GM23338 (cell line): ENCODE measurements at regions not wholly inside any gene's neighbourhood (a gene's known extent, or its start where the extent isn't known, plus 50 kb on each side); places are given as distances from the start of the nearest gene placed in this dataset.

Source experiments
- ATAC-seq: fragments of 200-7000 bp; cut with Tn5 transposase; 3 replicates; pipeline ENCODE4 v1.9.1; 2020
- DNase-seq: peaks from one replicate; pipeline ENCODE4 v3.0.0-alpha.2; 2015; ENCODE audit warnings: low spot score
- H2AFZ ChIP-seq: fragments of 200-600 bp; sonication (generic); 2 replicates; pipeline ENCODE4 v1.8.0; 2016; ENCODE audit warnings: antibody characterized with exemption, mild to moderate bottlenecking, moderate library complexity
- H3F3A ChIP-seq: fragments of 200-600 bp; sonication (generic); replicated peaks from 2 replicates; pipeline ENCODE4 v1.8.0; 2017; ENCODE audit warnings: antibody characterized with exemption, mixed run types, low read depth
- H3K27ac ChIP-seq: fragments of 200-600 bp; sonication (generic); 2 replicates; pipeline ENCODE4 v1.6.1; 2016; ENCODE audit warnings: low read depth
- H3K27me3 ChIP-seq: fragments of 200-600 bp; sonication (generic); 2 replicates; pipeline ENCODE4 v1.8.0; 2016; ENCODE audit warnings: mild to moderate bottlenecking, mixed run types, moderate library complexity; ENCODE audit not compliant: insufficient read depth
- H3K36me3 ChIP-seq: fragments of 200-600 bp; sonication (generic); 2 replicates; pipeline ENCODE4 v1.8.0; 2016; ENCODE audit warnings: mild to moderate bottlenecking; ENCODE audit not compliant: insufficient read depth
- H3K4me1 ChIP-seq: fragments of 200-600 bp; sonication (generic); 2 replicates; pipeline ENCODE4 v1.8.0; 2016; ENCODE audit warnings: mild to moderate bottlenecking, moderate library complexity; ENCODE audit not compliant: insufficient read depth
- H3K4me2 ChIP-seq: fragments of 200-600 bp; sonication (generic); 2 replicates; pipeline ENCODE4 v1.7.1; 2017; ENCODE audit warnings: mixed run types
- H3K4me3 ChIP-seq: fragments of 200-600 bp; sonication (generic); 2 replicates; pipeline ENCODE4 v1.6.1; 2016; ENCODE audit warnings: mixed run types
- H3K79me2 ChIP-seq: fragments of 200-600 bp; sonication (generic); replicated peaks from 2 replicates; pipeline ENCODE4 v1.8.0; 2017; ENCODE audit warnings: mild to moderate bottlenecking; ENCODE audit not compliant: insufficient read depth
- H3K9me2 ChIP-seq: fragments of 200-600 bp; sonication (generic); 2 replicates; pipeline ENCODE4 v1.8.0; 2017; ENCODE audit not compliant: insufficient read depth
- H4K20me1 ChIP-seq: fragments of 200-600 bp; sonication (generic); replicated peaks from 2 replicates; pipeline ENCODE4 v1.8.0; 2017; ENCODE audit warnings: mild to moderate bottlenecking; ENCODE audit not compliant: insufficient read depth
- H3K27ac Mint-ChIP-seq: 2 replicates; pipeline ENCODE4 v1.8.0; 2020; ENCODE audit warnings: inconsistent platforms, mild to moderate bottlenecking, moderate library complexity, mixed read lengths
- H3K27me3 Mint-ChIP-seq: 3 replicates; pipeline ENCODE4 v1.8.0; 2022; ENCODE audit warnings: low read depth, mild to moderate bottlenecking, moderate library complexity, mixed read lengths, inconsistent platforms; ENCODE audit not compliant: insufficient read depth, poor library complexity
- H3K36me3 Mint-ChIP-seq: 3 replicates; pipeline ENCODE4 v1.8.0; 2021; ENCODE audit warnings: low read depth, mild to moderate bottlenecking, inconsistent platforms, moderate library complexity, mixed read lengths
- H3K4me1 Mint-ChIP-seq: 3 replicates; pipeline ENCODE4 v1.8.0; 2020; ENCODE audit warnings: mild to moderate bottlenecking, inconsistent platforms, mixed read lengths
- H3K4me3 Mint-ChIP-seq: 3 replicates; pipeline ENCODE4 v1.8.0; 2021; ENCODE audit warnings: moderate library complexity, mild to moderate bottlenecking, inconsistent platforms, mixed read lengths
- H3K9me3 Mint-ChIP-seq: 3 replicates; pipeline ENCODE4 v1.8.0; 2020; ENCODE audit warnings: moderate library complexity, mild to moderate bottlenecking, inconsistent platforms, mixed read lengths
- CREB1 ChIP-seq: fragments of 250-450 bp; sonication (Bioruptor Pico); IDR thresholded peaks from 2 replicates; pipeline ENCODE4 v1.5.0; 2020; ENCODE audit warnings: low read depth, mild to moderate bottlenecking, moderate library complexity
- ETS1 ChIP-seq: IDR thresholded peaks from 2 replicates; pipeline ENCODE4 v1.6.1; 2016; ENCODE audit warnings: antibody characterized with exemption
- EZH2 ChIP-seq: fragments of 200-600 bp; sonication (generic); IDR thresholded peaks from one replicate; pipeline ENCODE4 v1.8.0; 2017; ENCODE audit warnings: antibody characterized with exemption, mild to moderate bottlenecking, low read depth; ENCODE audit not compliant: unreplicated experiment
- EZH2phosphoT487 ChIP-seq: fragments of 200-600 bp; sonication (generic); IDR thresholded peaks from one replicate; pipeline ENCODE4 v1.8.1; 2018; ENCODE audit warnings: antibody characterized with exemption; ENCODE audit not compliant: unreplicated experiment
- JUNB ChIP-seq: IDR thresholded peaks from one replicate; pipeline ENCODE4 v1.6.1; 2016; ENCODE audit warnings: antibody characterized with exemption; ENCODE audit not compliant: unreplicated experiment
- NANOG ChIP-seq: IDR thresholded peaks from 2 replicates; pipeline ENCODE4 v1.6.1; 2016; ENCODE audit warnings: antibody characterized with exemption, borderline replicate concordance
- POLR2AphosphoS5 ChIP-seq: IDR thresholded peaks from 2 replicates; pipeline ENCODE4 v1.6.1; 2016; ENCODE audit warnings: antibody characterized with exemption, low read depth
- REST ChIP-seq: IDR thresholded peaks from one replicate; pipeline ENCODE4 v1.6.1; 2018; ENCODE audit warnings: antibody characterized with exemption; ENCODE audit not compliant: unreplicated experiment
- STAT1 ChIP-seq: IDR thresholded peaks from one replicate; pipeline ENCODE4 v1.6.1; 2016; ENCODE audit warnings: antibody characterized with exemption; ENCODE audit not compliant: unreplicated experiment
- ZNF114 ChIP-seq: fragments of 250-450 bp; sonication (Bioruptor Pico); IDR thresholded peaks from 2 replicates; pipeline ENCODE4 v1.5.0; 2020; ENCODE audit warnings: mild to moderate bottlenecking, moderate library complexity
- ZNF331 ChIP-seq: fragments of 250-450 bp; sonication (Bioruptor Pico); IDR thresholded peaks from 2 replicates; pipeline ENCODE4 v1.5.0; 2020; ENCODE audit warnings: low read depth, mild to moderate bottlenecking, moderate library complexity
- TF ChIP-seq, protein P1 (sequence below), 2 experiments: fragments of 200-600 bp in 1 of 2; sonication (generic) in 1 of 2; conservative IDR thresholded peaks; 2 replicates each; pipeline versions ENCODE4 v1.5.1 to v1.6.1; 2016 to 2017; ENCODE audit warnings: antibody characterized with exemption in 2 of 2, low read depth in 2 of 2, mild to moderate bottlenecking in 2 of 2, moderate library complexity in 1 of 2
- TF ChIP-seq, protein P2 (sequence below): fragments of 250-450 bp; sonication (Bioruptor Pico); IDR thresholded peaks from 2 replicates; pipeline ENCODE4 v1.5.0; 2020; ENCODE audit warnings: mild to moderate bottlenecking, moderate library complexity

GRCh38 chr4:45370408-45370807 is 644.1 kb upstream of the GNPDA2 start:
- DNase-seq (no peak), ATAC-seq (no peak)
- no peaks in the 10 kb centered on the region for H3K27me3 ChIP-seq
- no peaks in the 10 kb centered on the region for H3K79me2 ChIP-seq
- no peak overlapping the region for H3K27ac ChIP-seq
- H4K20me1 ChIP-seq, result no peaks in the 10 kb centered on the region
- H3K4me1 ChIP-seq, result no peaks in the 10 kb centered on the region
- no peak overlapping the region for H3K4me3 ChIP-seq
- peaks cover 55% of the 10 kb centered on the region for H3K9me3 Mint-ChIP-seq
- TF ChIP-seq ZNF331, result no peak
- no peak for TF ChIP-seq POLR2AphosphoS5
- TF ChIP-seq, protein P1, sequence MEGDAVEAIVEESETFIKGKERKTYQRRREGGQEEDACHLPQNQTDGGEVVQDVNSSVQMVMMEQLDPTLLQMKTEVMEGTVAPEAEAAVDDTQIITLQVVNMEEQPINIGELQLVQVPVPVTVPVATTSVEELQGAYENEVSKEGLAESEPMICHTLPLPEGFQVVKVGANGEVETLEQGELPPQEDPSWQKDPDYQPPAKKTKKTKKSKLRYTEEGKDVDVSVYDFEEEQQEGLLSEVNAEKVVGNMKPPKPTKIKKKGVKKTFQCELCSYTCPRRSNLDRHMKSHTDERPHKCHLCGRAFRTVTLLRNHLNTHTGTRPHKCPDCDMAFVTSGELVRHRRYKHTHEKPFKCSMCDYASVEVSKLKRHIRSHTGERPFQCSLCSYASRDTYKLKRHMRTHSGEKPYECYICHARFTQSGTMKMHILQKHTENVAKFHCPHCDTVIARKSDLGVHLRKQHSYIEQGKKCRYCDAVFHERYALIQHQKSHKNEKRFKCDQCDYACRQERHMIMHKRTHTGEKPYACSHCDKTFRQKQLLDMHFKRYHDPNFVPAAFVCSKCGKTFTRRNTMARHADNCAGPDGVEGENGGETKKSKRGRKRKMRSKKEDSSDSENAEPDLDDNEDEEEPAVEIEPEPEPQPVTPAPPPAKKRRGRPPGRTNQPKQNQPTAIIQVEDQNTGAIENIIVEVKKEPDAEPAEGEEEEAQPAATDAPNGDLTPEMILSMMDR (conservative IDR thresholded peaks at IDR 0.05; ENCODE audit: low read depth in 2 of 2), result no peak
- no peak for TF ChIP-seq NANOG
- no peak for TF ChIP-seq JUNB
- no peak for TF ChIP-seq EZH2phosphoT487
- no peak for TF ChIP-seq ZNF114
- TF ChIP-seq REST, result no peak
- TF ChIP-seq EZH2, result no peak
- TF ChIP-seq ETS1, result no peak
- TF ChIP-seq, protein P2, sequence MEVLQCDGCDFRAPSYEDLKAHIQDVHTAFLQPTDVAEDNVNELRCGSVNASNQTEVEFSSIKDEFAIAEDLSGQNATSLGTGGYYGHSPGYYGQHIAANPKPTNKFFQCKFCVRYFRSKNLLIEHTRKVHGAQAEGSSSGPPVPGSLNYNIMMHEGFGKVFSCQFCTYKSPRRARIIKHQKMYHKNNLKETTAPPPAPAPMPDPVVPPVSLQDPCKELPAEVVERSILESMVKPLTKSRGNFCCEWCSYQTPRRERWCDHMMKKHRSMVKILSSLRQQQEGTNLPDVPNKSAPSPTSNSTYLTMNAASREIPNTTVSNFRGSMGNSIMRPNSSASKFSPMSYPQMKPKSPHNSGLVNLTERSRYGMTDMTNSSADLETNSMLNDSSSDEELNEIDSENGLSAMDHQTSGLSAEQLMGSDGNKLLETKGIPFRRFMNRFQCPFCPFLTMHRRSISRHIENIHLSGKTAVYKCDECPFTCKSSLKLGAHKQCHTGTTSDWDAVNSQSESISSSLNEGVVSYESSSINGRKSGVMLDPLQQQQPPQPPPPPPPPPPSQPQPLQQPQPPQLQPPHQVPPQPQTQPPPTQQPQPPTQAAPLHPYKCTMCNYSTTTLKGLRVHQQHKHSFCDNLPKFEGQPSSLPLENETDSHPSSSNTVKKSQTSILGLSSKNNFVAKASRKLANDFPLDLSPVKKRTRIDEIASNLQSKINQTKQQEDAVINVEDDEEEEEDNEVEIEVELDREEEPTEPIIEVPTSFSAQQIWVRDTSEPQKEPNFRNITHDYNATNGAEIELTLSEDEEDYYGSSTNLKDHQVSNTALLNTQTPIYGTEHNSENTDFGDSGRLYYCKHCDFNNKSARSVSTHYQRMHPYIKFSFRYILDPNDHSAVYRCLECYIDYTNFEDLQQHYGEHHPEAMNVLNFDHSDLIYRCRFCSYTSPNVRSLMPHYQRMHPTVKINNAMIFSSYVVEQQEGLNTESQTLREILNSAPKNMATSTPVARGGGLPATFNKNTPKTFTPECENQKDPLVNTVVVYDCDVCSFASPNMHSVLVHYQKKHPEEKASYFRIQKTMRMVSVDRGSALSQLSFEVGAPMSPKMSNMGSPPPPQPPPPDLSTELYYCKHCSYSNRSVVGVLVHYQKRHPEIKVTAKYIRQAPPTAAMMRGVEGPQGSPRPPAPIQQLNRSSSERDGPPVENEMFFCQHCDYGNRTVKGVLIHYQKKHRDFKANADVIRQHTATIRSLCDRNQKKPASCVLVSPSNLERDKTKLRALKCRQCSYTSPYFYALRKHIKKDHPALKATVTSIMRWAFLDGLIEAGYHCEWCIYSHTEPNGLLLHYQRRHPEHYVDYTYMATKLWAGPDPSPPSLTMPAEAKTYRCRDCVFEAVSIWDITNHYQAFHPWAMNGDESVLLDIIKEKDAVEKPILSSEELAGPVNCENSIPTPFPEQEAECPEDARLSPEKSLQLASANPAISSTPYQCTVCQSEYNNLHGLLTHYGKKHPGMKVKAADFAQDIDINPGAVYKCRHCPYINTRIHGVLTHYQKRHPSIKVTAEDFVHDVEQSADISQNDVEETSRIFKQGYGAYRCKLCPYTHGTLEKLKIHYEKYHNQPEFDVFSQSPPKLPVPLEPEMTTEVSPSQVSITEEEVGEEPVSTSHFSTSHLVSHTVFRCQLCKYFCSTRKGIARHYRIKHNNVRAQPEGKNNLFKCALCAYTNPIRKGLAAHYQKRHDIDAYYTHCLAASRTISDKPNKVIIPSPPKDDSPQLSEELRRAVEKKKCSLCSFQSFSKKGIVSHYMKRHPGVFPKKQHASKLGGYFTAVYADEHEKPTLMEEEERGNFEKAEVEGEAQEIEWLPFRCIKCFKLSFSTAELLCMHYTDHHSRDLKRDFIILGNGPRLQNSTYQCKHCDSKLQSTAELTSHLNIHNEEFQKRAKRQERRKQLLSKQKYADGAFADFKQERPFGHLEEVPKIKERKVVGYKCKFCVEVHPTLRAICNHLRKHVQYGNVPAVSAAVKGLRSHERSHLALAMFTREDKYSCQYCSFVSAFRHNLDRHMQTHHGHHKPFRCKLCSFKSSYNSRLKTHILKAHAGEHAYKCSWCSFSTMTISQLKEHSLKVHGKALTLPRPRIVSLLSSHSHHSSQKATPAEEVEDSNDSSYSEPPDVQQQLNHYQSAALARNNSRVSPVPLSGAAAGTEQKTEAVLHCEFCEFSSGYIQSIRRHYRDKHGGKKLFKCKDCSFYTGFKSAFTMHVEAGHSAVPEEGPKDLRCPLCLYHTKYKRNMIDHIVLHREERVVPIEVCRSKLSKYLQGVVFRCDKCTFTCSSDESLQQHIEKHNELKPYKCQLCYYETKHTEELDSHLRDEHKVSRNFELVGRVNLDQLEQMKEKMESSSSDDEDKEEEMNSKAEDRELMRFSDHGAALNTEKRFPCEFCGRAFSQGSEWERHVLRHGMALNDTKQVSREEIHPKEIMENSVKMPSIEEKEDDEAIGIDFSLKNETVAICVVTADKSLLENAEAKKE (CRISPR knock-in tag), result no peak
- TF ChIP-seq STAT1, result no peak
- TF ChIP-seq CREB1 (CRISPR knock-in tag), result no peak
- H3K9me2 ChIP-seq, result 0 out of 2 replicates have a peak, but pooled peaks cover 4% of the 10 kb centered on the region
- peaks cover 6% of the 10 kb centered on the region for H3K27me3 Mint-ChIP-seq
- H3K36me3 Mint-ChIP-seq, result no peaks in the 10 kb centered on the region
- no peak overlapping the region for H3K4me3 Mint-ChIP-seq
- H3F3A ChIP-seq, result no peaks in the 10 kb centered on the region
- no peak overlapping the region for H3K27ac Mint-ChIP-seq
- no peaks in the 10 kb centered on the region for H3K36me3 ChIP-seq
- H2AFZ ChIP-seq, result no peak overlapping the region
- no peak overlapping the region for H3K4me2 ChIP-seq
- no peaks in the 10 kb centered on the region for H3K4me1 Mint-ChIP-seq
